Effector memory CD8-positive, alpha-beta T cell (primary cell): ENCODE measurements at regions not wholly inside any gene's neighbourhood (a gene's known extent, or its start where the extent isn't known, plus 50 kb on each side); places are given as distances from the start of the nearest gene placed in this dataset.
"Not testable (repeated sequence)": the region's sequence is repeated elsewhere in the genome, so short reads cannot be mapped to it uniquely, and the experiment has no call there.

Source experiments
- ATAC-seq: fragments of 150-1000 bp; cut with Tn5 transposase; replicated peaks from 2 replicates; pipeline ENCODE4 v1.10.0; 2021; ENCODE audit warnings: mild to moderate bottlenecking, moderate library complexity
- DNase-seq, 3 experiments: peaks; one replicate each; pipeline ENCODE4 v3.0.0; 2021
- H3K27ac Mint-ChIP-seq, 2 donors: one replicate each; pipeline ENCODE4 v1.8.0; 2022; ENCODE audit warnings: mild to moderate bottlenecking in 2 of 2, mixed read lengths in 2 of 2, moderate library complexity in 2 of 2
- H3K27me3 Mint-ChIP-seq, 2 donors: one replicate each; pipeline ENCODE4 v1.8.0; 2022; ENCODE audit warnings: mixed read lengths in 2 of 2
- H3K36me3 Mint-ChIP-seq: one replicate; pipeline ENCODE4 v1.8.0; 2022; ENCODE audit warnings: mild to moderate bottlenecking, moderate library complexity, mixed read lengths; ENCODE audit not compliant: insufficient read depth
- H3K4me1 Mint-ChIP-seq, 2 donors: one replicate each; pipeline ENCODE4 v1.8.0; 2022; ENCODE audit warnings: low read depth in 2 of 2, mixed read lengths in 2 of 2
- H3K4me3 Mint-ChIP-seq, 2 donors: one replicate each; pipeline ENCODE4 v1.8.0; 2022; ENCODE audit warnings: mild to moderate bottlenecking in 2 of 2, mixed read lengths in 2 of 2, moderate library complexity in 2 of 2
- H3K9me3 Mint-ChIP-seq, 2 donors: one replicate each; pipeline ENCODE4 v1.8.0; 2022; ENCODE audit warnings: mixed read lengths in 2 of 2

DNA sequence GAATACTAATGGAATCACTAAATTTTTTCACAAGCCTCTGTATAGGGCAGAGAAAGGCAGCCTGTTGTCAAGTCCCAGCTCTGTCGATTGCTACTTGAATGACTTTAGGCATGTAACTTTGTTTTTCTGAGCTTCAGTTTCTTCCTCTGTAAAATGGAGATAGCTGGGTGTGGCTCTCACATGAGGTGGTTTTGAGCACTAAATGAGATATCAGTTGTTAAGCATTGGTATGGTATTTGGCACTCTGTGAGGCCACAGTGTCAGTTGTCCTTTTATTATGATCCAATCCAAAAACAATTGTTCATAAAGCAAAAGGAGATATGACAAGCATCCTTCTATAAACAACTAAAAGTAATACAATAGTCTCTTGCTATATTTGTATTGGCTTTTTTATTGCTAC lies 120.6 kb downstream of the DUSP6 start:
- no peaks in the 10 kb centered on the region for H3K36me3 Mint-ChIP-seq
- H3K27me3 Mint-ChIP-seq, result no peaks in the 10 kb centered on the region
- no peaks in the 10 kb centered on the region for H3K9me3 Mint-ChIP-seq
- H3K4me1 Mint-ChIP-seq, result peaks cover 21 to 42% of the 10 kb centered on the region in 2 donors
- H3K27ac Mint-ChIP-seq, result peak overlapping the region in 1 of 2 donors; percentile 13
- no peak overlapping the region for H3K4me3 Mint-ChIP-seq
- DNase-seq, result no peak
- ATAC-seq, result no peak

DNA sequence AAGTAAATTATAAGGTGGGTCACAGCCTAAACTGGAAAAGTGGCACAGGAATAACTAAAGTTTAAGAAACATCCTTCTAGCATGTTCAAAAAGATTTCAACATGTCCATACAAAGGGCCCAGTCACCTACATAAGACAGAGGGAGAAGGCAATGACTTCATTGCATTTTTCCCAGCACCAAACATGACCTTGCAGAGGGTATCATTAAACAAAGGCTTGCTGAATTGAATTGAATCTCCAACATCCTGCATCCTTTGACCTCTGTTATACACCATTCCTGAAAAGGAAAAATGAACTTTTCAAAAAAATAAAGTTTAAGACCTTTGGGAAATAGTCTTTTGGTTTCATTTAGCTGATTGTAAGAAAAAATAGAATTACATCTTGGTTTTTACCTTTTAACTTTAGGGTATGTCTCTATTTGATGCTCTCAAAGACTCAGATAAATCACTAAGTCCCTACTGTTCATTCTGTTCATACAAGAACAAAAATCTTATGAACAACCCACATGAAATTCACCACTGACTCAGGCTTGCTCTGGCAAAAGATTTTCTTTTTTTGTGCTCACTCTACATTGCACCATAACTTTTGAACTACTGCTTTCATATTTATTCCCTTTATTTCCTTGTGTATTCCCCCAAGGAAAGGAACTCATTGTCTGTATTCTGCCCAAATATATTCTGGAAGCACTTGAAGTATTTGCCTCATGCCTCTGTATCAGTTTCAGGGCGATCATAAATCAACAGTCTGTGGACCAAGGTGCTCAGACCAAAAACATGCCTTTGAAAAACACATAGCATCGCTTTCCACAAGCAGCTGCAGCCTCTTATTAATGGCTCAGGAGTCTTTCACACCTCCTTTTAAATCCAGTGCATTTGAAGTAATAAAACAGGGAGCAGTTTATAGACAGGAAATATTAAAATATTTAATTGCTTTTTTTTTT lies 121.7 kb downstream of the DUSP6 start:
- H3K27me3 Mint-ChIP-seq, result no peaks in the 10 kb centered on the region
- H3K4me3 Mint-ChIP-seq, result no peak overlapping the region
- H3K27ac Mint-ChIP-seq, result peak overlapping the region in 1 of 2 donors; percentile 13
- H3K36me3 Mint-ChIP-seq, result no peaks in the 10 kb centered on the region
- H3K9me3 Mint-ChIP-seq, result no peaks in the 10 kb centered on the region
- no peak for DNase-seq
- ATAC-seq, result no peak
- peaks cover 22 to 42% of the 10 kb centered on the region in 2 donors for H3K4me1 Mint-ChIP-seq

DNA sequence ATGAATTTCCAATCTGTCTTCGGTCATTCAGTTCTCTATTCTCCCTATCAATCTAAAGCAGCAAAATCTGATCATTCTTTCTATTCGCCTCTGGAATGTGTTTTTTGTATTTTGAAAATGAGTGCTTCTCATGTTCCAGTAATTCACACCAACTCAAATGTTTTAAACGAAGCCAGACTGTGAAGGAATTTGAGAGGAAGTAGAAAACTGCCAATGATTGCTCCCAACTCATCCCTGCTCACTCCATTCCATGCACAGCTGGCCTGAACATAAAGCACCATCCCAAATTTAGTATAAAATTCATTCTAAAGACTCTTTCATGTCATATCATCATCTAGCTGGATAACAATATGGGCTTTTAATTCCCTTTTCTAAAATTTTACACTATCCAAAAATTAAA lies 123.8 kb downstream of the DUSP6 start:
- Mint-ChIP-seq H3K36me3 (no peaks in the 10 kb centered on the region), H3K4me1 (peaks cover 21 to 42% of the 10 kb centered on the region in 2 donors)
- ATAC-seq, result no peak

DNA sequence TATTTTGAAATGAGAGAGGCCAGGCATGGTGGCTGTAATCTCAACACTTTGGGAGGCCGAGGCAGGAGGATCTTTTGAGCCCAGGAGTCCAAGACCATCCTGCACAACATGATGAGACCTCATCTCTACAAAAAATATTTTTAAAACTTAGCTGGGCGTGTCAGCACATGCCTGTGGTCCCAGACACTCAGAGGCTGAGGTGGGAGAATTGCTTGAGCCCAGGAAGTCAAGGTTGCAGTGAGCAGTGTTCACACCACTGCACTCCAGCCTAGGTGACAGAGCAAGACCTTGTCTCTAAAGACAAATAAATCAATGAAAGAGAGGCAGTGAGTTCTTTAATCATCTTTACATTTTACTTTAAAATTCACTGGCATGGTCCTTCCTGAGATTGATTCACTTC lies 124.5 kb downstream of the DUSP6 start:
- peaks cover 21 to 37% of the 10 kb centered on the region in 2 donors for H3K4me1 Mint-ChIP-seq
- H3K4me3 Mint-ChIP-seq, result no peak overlapping the region
- DNase-seq, result no peak
- peaks cover 0 to 6% of the 10 kb centered on the region in 2 donors for H3K27me3 Mint-ChIP-seq
- ATAC-seq, result no peak
- peak overlapping the region in 1 of 2 donors; percentile 49 for H3K27ac Mint-ChIP-seq
- H3K36me3 Mint-ChIP-seq, result no peaks in the 10 kb centered on the region
- no peaks in the 10 kb centered on the region for H3K9me3 Mint-ChIP-seq

More for the DNA sequence above, 123.8 kb downstream of the DUSP6 start:
- peaks cover 0 to 3% of the 10 kb centered on the region in 2 donors for H3K27me3 Mint-ChIP-seq
- H3K27ac Mint-ChIP-seq, result no peak overlapping the region
- no peaks in the 10 kb centered on the region for H3K9me3 Mint-ChIP-seq
- DNase-seq, result no peak
- no peak overlapping the region for H3K4me3 Mint-ChIP-seq

DNA sequence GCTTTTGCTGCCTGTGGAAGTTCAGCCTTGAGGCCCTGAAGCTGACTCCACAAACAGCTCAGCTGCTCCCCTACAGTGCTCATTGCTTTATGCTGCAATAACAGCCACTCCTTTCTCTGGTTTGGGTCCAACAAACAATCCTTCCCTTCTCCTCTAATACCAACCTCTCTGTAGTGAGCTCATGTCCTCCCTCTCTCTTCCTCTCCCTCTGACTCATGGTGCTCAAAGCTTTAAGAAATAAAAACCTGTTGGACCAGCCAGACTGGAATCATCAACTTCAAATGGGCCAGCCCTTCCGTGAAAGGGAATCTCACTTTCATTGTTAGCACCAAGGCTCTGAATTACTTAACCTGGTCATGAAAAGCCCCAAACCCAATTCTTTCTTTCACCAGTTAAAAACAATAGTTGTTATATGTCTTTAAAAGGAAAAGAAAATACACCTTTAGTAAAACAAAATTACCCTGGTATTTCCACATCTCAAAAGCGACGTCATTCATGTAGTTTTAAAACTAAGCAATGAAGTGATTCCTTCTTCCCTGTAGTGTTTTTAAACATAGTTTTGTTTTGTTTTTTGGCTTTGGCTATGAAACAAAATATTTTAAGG lies 126.4 kb downstream of the DUSP6 start:
- peak overlapping the region; percentile 18 to 47 for H3K4me3 Mint-ChIP-seq
- peaks cover 0 to 9% of the 10 kb centered on the region in 2 donors for H3K27me3 Mint-ChIP-seq
- peak; percentile 21 for ATAC-seq
- peaks cover 15 to 22% of the 10 kb centered on the region in 2 donors for H3K4me1 Mint-ChIP-seq
- no peaks in the 10 kb centered on the region for H3K9me3 Mint-ChIP-seq
- no peaks in the 10 kb centered on the region for H3K36me3 Mint-ChIP-seq
- H3K27ac Mint-ChIP-seq, result peak overlapping the region; percentile 78 to 84
- no peak for DNase-seq

DNA sequence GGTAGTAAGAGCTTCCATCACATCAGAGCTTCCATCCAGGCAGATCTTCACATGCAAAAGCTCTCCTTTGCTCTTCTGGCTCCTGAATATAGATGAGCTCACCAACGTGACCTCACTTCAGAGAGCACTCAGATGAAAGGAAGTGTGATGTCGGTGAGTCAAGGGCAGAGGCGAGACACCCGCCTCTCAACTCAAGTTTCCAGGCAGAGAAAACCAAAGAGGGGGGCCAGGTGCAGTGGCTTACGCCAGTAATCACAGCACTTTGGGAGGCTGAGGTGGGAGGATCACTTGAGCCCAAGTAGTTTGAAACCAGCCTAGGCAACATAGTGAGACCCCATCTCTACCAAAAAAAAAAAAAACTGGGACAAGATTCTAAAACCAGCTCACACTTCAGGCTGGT lies 126.9 kb downstream of the DUSP6 start:
- peak; percentile 99 for ATAC-seq
- Mint-ChIP-seq H3K36me3 (no peaks in the 10 kb centered on the region), H3K27me3 (peaks cover 0 to 12% of the 10 kb centered on the region in 2 donors), H3K9me3 (no peaks in the 10 kb centered on the region), H3K27ac (peak overlapping the region; percentile 78 to 84), H3K4me3 (peak overlapping the region; percentile 18 to 47), H3K4me1 (peaks cover 15 to 20% of the 10 kb centered on the region in 2 donors)
- peak; percentile 47 to 54 (median 48) for DNase-seq

DNA sequence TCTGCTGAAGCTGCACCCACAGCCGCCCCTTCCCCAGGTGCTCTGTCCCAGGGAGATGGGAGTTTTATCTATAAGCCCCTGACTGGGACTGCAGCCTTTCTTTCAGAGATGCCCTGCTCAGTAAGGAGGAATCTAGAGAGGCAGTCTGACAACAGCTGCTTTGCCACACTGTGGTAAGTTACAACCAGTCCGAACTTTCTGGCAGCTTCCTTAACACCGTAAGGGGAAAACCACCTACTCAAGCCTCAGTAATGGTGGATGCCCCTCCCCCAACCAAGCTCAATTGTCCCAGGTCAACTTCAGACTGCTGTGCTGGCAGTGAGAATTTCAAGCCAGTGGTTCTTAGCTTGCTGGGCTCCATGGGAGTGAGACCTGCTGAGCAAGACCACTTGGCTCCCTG lies 129.7 kb downstream of the DUSP6 start:
- not testable (repeated sequence) for H3K36me3 Mint-ChIP-seq, H3K27ac Mint-ChIP-seq, H3K9me3 Mint-ChIP-seq, ATAC-seq, H3K4me3 Mint-ChIP-seq, DNase-seq
- peaks cover 0 to 12% of the 10 kb centered on the region in 2 donors for H3K27me3 Mint-ChIP-seq
- H3K4me1 Mint-ChIP-seq, result peaks cover 15 to 18% of the 10 kb centered on the region in 2 donors

DNA sequence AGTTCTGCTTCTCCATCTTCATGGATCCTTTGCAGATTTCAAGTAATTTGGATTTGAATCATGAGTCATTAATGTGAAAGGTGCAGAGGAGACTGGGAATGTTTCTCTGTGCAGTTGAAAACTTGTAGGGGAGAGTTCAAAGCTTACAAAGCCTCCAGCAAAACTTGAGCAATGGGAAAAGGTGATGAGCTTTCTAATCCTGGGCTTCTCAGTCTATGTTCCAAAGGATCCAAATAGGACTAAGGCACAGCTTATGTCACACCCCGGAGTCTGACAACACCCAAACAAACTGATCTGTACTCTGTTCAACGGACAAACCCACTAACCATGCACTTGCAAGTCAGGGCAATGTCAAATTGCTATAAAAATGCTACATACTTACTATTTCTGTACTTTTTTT lies 134.8 kb downstream of the DUSP6 start:
- no peak for ATAC-seq
- peaks cover 0 to 3% of the 10 kb centered on the region in 2 donors for H3K4me1 Mint-ChIP-seq
- H3K27me3 Mint-ChIP-seq, result peaks cover 0 to 6% of the 10 kb centered on the region in 2 donors
- peaks cover 3% of the 10 kb centered on the region for H3K36me3 Mint-ChIP-seq
- H3K9me3 Mint-ChIP-seq, result no peaks in the 10 kb centered on the region
- H3K27ac Mint-ChIP-seq, result no peak overlapping the region
- no peak overlapping the region for H3K4me3 Mint-ChIP-seq
- no peak for DNase-seq

DNA sequence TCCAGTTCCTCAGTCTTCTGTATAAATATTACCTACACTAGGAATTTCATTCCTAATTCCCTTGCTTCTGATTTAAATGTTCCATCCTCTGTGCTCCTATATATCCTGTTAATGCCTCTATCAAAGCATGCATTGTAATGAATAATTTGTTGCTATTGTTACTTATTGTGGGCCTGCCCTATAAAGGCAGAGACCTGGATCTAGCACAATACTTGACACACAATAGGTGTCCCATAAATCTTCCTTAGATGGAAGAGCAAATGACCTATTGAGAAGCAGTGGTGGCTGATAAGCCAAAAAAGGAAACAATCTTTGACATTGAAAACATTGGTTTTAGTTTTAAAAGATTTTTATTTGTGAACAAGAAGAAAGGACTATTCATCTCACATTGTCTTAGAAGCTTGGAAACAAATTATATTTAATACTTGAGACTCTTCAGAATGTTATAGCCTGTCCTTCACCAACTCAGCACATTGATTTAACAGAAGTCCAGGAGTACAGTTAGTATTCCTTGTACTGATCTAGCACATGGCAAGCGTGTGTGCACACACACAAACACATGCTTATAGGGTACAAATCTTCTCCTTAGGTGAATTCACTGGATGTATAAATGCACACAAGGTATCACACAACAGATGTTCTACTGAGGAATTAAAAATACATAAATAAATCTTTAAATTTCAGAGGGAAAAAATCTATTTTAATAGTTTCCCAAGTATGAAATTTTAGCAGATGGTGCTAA lies 135.9 kb downstream of the DUSP6 start:
- Mint-ChIP-seq H3K4me3 (no peak overlapping the region), H3K9me3 (no peaks in the 10 kb centered on the region), H3K4me1 (peaks cover 0 to 3% of the 10 kb centered on the region in 2 donors), H3K27ac (no peak overlapping the region), H3K27me3 (peaks cover 0 to 6% of the 10 kb centered on the region in 2 donors), H3K36me3 (peaks cover 3% of the 10 kb centered on the region)
- DNase-seq (no peak), ATAC-seq (no peak)

DNA sequence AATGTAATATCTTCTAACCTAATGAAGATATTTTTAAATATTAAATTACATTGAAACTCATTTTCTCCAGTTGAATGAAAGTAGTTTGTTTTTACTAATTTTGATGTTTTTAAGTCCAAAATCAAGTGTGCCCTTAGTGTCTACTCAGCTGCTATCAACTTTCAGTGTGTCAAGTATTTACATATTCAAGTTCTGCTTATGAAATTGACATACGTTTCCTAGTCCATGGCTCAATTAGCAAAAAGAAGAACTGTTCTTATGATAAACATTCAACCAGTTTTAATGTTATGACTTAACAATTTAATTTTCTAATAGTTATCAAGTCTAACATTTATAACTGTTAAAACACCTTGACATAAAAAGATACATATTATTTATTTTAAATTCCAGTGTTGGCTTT lies 137.1 kb downstream of the DUSP6 start:
- H3K9me3 Mint-ChIP-seq, result no peaks in the 10 kb centered on the region

DNA sequence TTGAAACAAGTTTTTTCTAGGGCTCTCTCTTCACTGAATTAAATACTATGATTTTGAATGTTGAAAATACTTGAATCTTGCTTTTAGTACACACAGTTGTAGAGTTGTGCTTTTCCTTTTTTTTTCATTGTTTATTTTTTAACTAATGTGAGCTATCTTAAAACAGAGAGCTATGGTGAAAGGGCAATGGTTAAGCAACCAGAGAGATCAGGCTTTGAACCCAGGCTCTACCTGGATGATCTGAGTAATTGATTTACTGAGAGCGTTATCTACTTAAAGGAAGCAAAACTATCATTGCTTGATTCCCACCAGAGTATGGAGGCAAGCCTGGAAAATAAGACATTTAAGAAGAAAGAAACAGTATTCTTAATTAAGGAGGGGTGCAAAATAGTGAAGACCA lies 138.6 kb downstream of the DUSP6 start:
- no peak for DNase-seq
- no peak for ATAC-seq
- no peaks in the 10 kb centered on the region for H3K27me3 Mint-ChIP-seq
- no peak overlapping the region for H3K27ac Mint-ChIP-seq
- H3K4me3 Mint-ChIP-seq, result no peak overlapping the region
- H3K4me1 Mint-ChIP-seq, result no peaks in the 10 kb centered on the region
- H3K9me3 Mint-ChIP-seq, result no peaks in the 10 kb centered on the region
- H3K36me3 Mint-ChIP-seq, result peaks cover 3% of the 10 kb centered on the region

More for the DNA sequence above, 137.1 kb downstream of the DUSP6 start:
- H3K4me1 Mint-ChIP-seq, result peaks cover 0 to 2% of the 10 kb centered on the region in 2 donors
- DNase-seq (no peak), ATAC-seq (no peak)
- H3K27ac Mint-ChIP-seq, result no peak overlapping the region
- peaks cover 3% of the 10 kb centered on the region for H3K36me3 Mint-ChIP-seq
- no peak overlapping the region for H3K4me3 Mint-ChIP-seq
- H3K27me3 Mint-ChIP-seq, result no peaks in the 10 kb centered on the region

DNA sequence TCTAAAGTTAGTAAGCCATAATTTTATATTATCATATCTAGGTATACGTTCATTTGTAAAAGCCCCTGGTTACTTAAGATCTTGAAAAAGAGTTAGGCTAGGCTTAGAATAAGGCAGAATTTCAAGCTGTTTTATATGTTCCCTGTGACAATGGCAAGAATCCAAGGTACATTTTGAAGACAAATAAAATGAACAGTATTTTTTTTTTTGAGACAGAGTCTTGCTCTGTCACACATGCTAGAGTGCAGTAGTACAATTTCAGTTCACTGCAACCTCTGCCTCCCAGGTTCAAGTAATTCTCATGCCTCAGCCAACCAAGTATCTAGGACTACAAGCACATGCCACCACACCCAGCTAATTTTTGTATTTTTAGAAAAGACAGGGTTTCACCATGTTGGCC lies 139.2 kb downstream of the DUSP6 start:
- Mint-ChIP-seq H3K36me3 (peaks cover 3% of the 10 kb centered on the region), H3K9me3 (no peaks in the 10 kb centered on the region), H3K27me3 (no peaks in the 10 kb centered on the region), H3K4me3 (no peak overlapping the region), H3K4me1 (no peaks in the 10 kb centered on the region), H3K27ac (no peak overlapping the region)
- ATAC-seq (no peak), DNase-seq (no peak)

DNA sequence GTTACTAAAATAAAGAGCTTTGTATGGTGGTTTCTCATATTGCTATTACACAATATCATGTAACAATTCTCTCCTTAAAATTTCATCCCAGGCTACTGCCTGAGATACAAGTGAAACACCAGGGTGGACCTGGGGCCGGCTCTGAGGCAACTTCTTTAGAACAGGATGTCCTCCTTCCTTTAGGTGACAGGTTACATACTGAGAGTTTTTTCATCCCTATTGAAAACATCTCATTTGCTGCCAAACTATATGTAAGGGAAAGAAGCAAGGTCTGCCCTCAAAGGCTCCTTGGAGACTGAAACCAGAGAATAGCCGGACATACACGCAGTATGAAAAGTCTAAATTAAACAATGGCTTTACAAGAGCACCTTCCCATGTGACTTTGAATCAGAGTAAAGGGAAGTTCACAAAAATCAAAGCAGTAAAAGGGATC lies 139.9 kb downstream of the DUSP6 start:
- DNase-seq (no peak), ATAC-seq (no peak)

More for the DNA sequence above, 139.9 kb downstream of the DUSP6 start:
- Mint-ChIP-seq H3K4me1 (no peaks in the 10 kb centered on the region), H3K27ac (no peak overlapping the region), H3K36me3 (peaks cover 3% of the 10 kb centered on the region), H3K4me3 (no peak overlapping the region), H3K27me3 (no peaks in the 10 kb centered on the region), H3K9me3 (no peaks in the 10 kb centered on the region)
